KMS-11 (cell line): ENCODE measurements at regions not wholly inside any gene's neighbourhood (a gene's known extent, or its start where the extent isn't known, plus 50 kb on each side); places are given as distances from the start of the nearest gene placed in this dataset.
"Not testable (repeated sequence)": the region's sequence is repeated elsewhere in the genome, so short reads cannot be mapped to it uniquely, and the experiment has no call there.

Experiments
- H2AFZ ChIP-seq: fragments of 200-600 bp; sonication (generic); 2 replicates; pipeline ENCODE4 v1.6.1; 2016; ENCODE audit warnings: antibody characterized with exemption, mixed run types, low read depth
- H3K27ac ChIP-seq: fragments of 200-600 bp; sonication (generic); 2 replicates; pipeline ENCODE4 v1.6.1; 2016; ENCODE audit warnings: mild to moderate bottlenecking, mixed run types
- H3K27me3 ChIP-seq: fragments of 200-600 bp; sonication (generic); 2 replicates; pipeline ENCODE4 v1.6.1; 2017; ENCODE audit warnings: mild to moderate bottlenecking, low read depth, mixed run types, moderate library complexity; ENCODE audit not compliant: insufficient read depth
- H3K36me3 ChIP-seq: fragments of 200-600 bp; sonication (generic); 2 replicates; pipeline ENCODE4 v1.6.1; 2017; ENCODE audit warnings: mild to moderate bottlenecking, mixed run types; ENCODE audit not compliant: insufficient read depth
- H3K4me1 ChIP-seq: fragments of 200-600 bp; sonication (generic); 2 replicates; pipeline ENCODE4 v1.6.1; 2016; ENCODE audit warnings: mild to moderate bottlenecking, low read depth, mixed run types; ENCODE audit not compliant: poor library complexity, severe bottlenecking
- H3K4me2 ChIP-seq: fragments of 200-600 bp; sonication (generic); 2 replicates; pipeline ENCODE4 v1.7.0; 2016; ENCODE audit warnings: mild to moderate bottlenecking, mixed run types
- H3K4me3 ChIP-seq: fragments of 200-600 bp; sonication (generic); IDR thresholded peaks from 2 replicates; pipeline ENCODE4 v1.6.1; 2017; ENCODE audit warnings: low read depth, low read length, mixed read lengths; ENCODE audit not compliant: insufficient read depth
- H3K79me2 ChIP-seq: fragments of 200-600 bp; sonication (generic); 2 replicates; pipeline ENCODE4 v1.6.1; 2016; ENCODE audit warnings: low read depth, mixed run types; ENCODE audit not compliant: insufficient read depth
- H3K9ac ChIP-seq: fragments of 200-600 bp; sonication (generic); 2 replicates; pipeline ENCODE4 v1.6.1; 2016; ENCODE audit warnings: mild to moderate bottlenecking, mixed run types
- H4K20me1 ChIP-seq: fragments of 200-600 bp; sonication (generic); 2 replicates; pipeline ENCODE4 v1.6.1; 2016; ENCODE audit warnings: mild to moderate bottlenecking, mixed run types; ENCODE audit not compliant: insufficient read depth
- CTCF ChIP-seq: fragments of 200-600 bp; sonication (generic); conservative IDR thresholded peaks from 2 replicates; pipeline ENCODE4 v1.6.1; 2017; ENCODE audit warnings: low read depth, mild to moderate bottlenecking, antibody characterized with exemption, low read length, moderate library complexity, mixed read lengths

- no peaks in the 10 kb centered on the region for H3K79me2 ChIP-seq
- no peaks in the 10 kb centered on the region for H3K27me3 ChIP-seq
- H3K9ac ChIP-seq = no peak overlapping the region
- H3K4me3 ChIP-seq = no peak overlapping the region
- no peak overlapping the region for H3K4me2 ChIP-seq
- H3K4me1 ChIP-seq = no peaks in the 10 kb centered on the region
- TF ChIP-seq CTCF = no peak
- no peaks in the 10 kb centered on the region for H3K36me3 ChIP-seq
- H2AFZ ChIP-seq = no peak overlapping the region
- no peaks in the 10 kb centered on the region for H4K20me1 ChIP-seq
- no peak overlapping the region for H3K27ac ChIP-seq
Observed at GRCh38 chr20:40016392-40016791, 672.6 kb downstream of the MAFB start.

- H3K4me1 ChIP-seq, H3K27me3 ChIP-seq, H3K4me3 ChIP-seq, H3K4me2 ChIP-seq, H3K36me3 ChIP-seq, H3K27ac ChIP-seq, H3K79me2 ChIP-seq, H3K9ac ChIP-seq, H4K20me1 ChIP-seq, H2AFZ ChIP-seq: not testable (repeated sequence)
Observed at GRCh38 chr20:40012026-40012425, 677.0 kb downstream of the MAFB start.

- no peak overlapping the region for H3K27ac ChIP-seq
- no peaks in the 10 kb centered on the region for H3K4me1 ChIP-seq
- H3K79me2 ChIP-seq = no peaks in the 10 kb centered on the region
- no peaks in the 10 kb centered on the region for H4K20me1 ChIP-seq
- no peak overlapping the region for H3K4me2 ChIP-seq
- no peaks in the 10 kb centered on the region for H3K27me3 ChIP-seq
- no peaks in the 10 kb centered on the region for H3K36me3 ChIP-seq
- H3K4me3 ChIP-seq = no peak overlapping the region
- no peak overlapping the region for H3K9ac ChIP-seq
- TF ChIP-seq CTCF = no peak
- H2AFZ ChIP-seq = no peak overlapping the region
Observed at GRCh38 chr20:40010483-40010882, 678.6 kb downstream of the MAFB start.

- H3K27me3 ChIP-seq = no peaks in the 10 kb centered on the region
- H3K27ac ChIP-seq = no peak overlapping the region
- H3K79me2 ChIP-seq = no peaks in the 10 kb centered on the region
- no peak overlapping the region for H3K4me2 ChIP-seq
- no peak overlapping the region for H2AFZ ChIP-seq
- no peaks in the 10 kb centered on the region for H4K20me1 ChIP-seq
- no peak overlapping the region for H3K4me3 ChIP-seq
- H3K36me3 ChIP-seq = no peaks in the 10 kb centered on the region
- H3K4me1 ChIP-seq = no peaks in the 10 kb centered on the region
- no peak overlapping the region for H3K9ac ChIP-seq
- TF ChIP-seq CTCF = no peak
Observed at GRCh38 chr20:40009542-40009941, 679.5 kb downstream of the MAFB start.

- no peaks in the 10 kb centered on the region for H3K79me2 ChIP-seq
- no peak overlapping the region for H3K9ac ChIP-seq
- H3K36me3 ChIP-seq = no peaks in the 10 kb centered on the region
- no peaks in the 10 kb centered on the region for H3K27me3 ChIP-seq
- H3K4me2 ChIP-seq = no peak overlapping the region
- no peaks in the 10 kb centered on the region for H4K20me1 ChIP-seq
- H3K4me1 ChIP-seq = no peaks in the 10 kb centered on the region
- no peak overlapping the region for H2AFZ ChIP-seq
- H3K4me3 ChIP-seq = no peak overlapping the region
- no peak for TF ChIP-seq CTCF
- H3K27ac ChIP-seq = no peak overlapping the region
Observed at GRCh38 chr20:40008177-40008576, 680.9 kb downstream of the MAFB start.
